Endothelial cell of umbilical vein (primary cell): ENCODE measurements at regions not wholly inside any gene's neighbourhood (a gene's known extent, or its start where the extent isn't known, plus 50 kb on each side); places are given as distances from the start of the nearest gene placed in this dataset.

Source experiments
- BruUV-seq: library from RNA; stranded (reverse); fragments of 400-500 nt; replicated peaks from 2 replicates; lab custom pipeline; 2021; lab: Mats Ljungman, UMichigan
- CTCF ChIA-PET: fragments of 300-600, 350-600 bp; sonication (Branson Sonifier 250); formaldehyde crosslinking; loops from one replicate; lab custom pipeline; 2021; ENCODE audit warnings: antibody characterized with exemption, inconsistent platforms; lab: Charles Lee
- POLR2A ChIA-PET: fragments of 300-600, 350-600 bp; sonication (Branson Sonifier 250); formaldehyde crosslinking; loops from one replicate; lab custom pipeline; 2021; ENCODE audit warnings: antibody characterized with exemption, inconsistent platforms; lab: Charles Lee
- DNase-seq: peaks from one replicate; pipeline ENCODE4 v3.0.0-alpha.2; 2011; ENCODE audit warnings: low read depth, low spot score
- FAIRE-seq: peaks from 2 replicates; lab custom pipeline; 2011; peaks lifted over from hg19 to GRCh38; lab: Jason Lieb, UNC
- H2AFZ ChIP-seq: 2 replicates; pipeline ENCODE4 v1.6.0; 2012; ENCODE audit warnings: low read depth, low read length, control low read depth, inconsistent platforms
- H3K27ac ChIP-seq: 2 replicates; pipeline ENCODE4 v1.5.1; 2011; ENCODE audit warnings: low read depth, mild to moderate bottlenecking, control low read depth, low read length, moderate library complexity; ENCODE audit not compliant: insufficient read depth
- H3K27me3 ChIP-seq, 2 experiments: 2 replicates each; pipeline versions ENCODE4 v1.6.0 to v1.6.1; 2011; ENCODE audit warnings: low read length in 2 of 2, mixed read lengths in 1 of 2; ENCODE audit not compliant: control insufficient read depth in 2 of 2, insufficient read depth in 2 of 2
- H3K36me3 ChIP-seq, 2 experiments: 2 replicates in 1 of 2; 3 replicates in 1 of 2; pipeline ENCODE4 v1.5.1; 2011; ENCODE audit warnings: low read length in 2 of 2, mild to moderate bottlenecking in 1 of 2, moderate library complexity in 1 of 2; ENCODE audit not compliant: control insufficient read depth in 2 of 2, insufficient read depth in 2 of 2; ENCODE audit errors: extremely low read depth in 1 of 2
- H3K4me1 ChIP-seq: 3 replicates; pipeline ENCODE4 v1.5.1; 2011; ENCODE audit warnings: mild to moderate bottlenecking, low read length; ENCODE audit not compliant: control insufficient read depth, insufficient read depth; ENCODE audit errors: extremely low read depth
- H3K4me2 ChIP-seq: 2 replicates; pipeline ENCODE4 v1.6.1; 2011; ENCODE audit warnings: low read length, control low read depth, mixed read lengths; ENCODE audit not compliant: insufficient read depth
- H3K4me3 ChIP-seq, 3 experiments: fragments of 200-600 bp in 1 of 3; sonication (generic), shearing (Covaris generic) in 1 of 3; replicated peaks in 1 of 3; 2 replicates each; pipeline ENCODE4 v1.5.1; 2011 to 2016; ENCODE audit warnings: control low read depth in 3 of 3, low read length in 3 of 3, mild to moderate bottlenecking in 2 of 3, inconsistent platforms in 1 of 3, low read depth in 1 of 3, moderate library complexity in 1 of 3; ENCODE audit not compliant: insufficient read depth in 1 of 3
- H3K79me2 ChIP-seq: 2 replicates; pipeline ENCODE4 v1.6.0; 2012; ENCODE audit warnings: low read length, inconsistent platforms; ENCODE audit not compliant: control insufficient read depth, insufficient read depth
- H3K9ac ChIP-seq: replicated peaks from 2 replicates; pipeline ENCODE3; 2011; ENCODE audit warnings: low read length, control low read depth; ENCODE audit not compliant: insufficient read depth; ENCODE audit errors: extremely low read depth
- H3K9me1 ChIP-seq: replicated peaks from 3 replicates; pipeline ENCODE4 v1.6.0; 2011; ENCODE audit warnings: mild to moderate bottlenecking, low read length; ENCODE audit not compliant: control insufficient read depth, insufficient read depth; ENCODE audit errors: extremely low read depth
- H3K9me3 ChIP-seq: replicated peaks from 2 replicates; pipeline ENCODE4 v1.5.1; 2012; ENCODE audit warnings: low read length, inconsistent platforms; ENCODE audit not compliant: control insufficient read depth, insufficient read depth
- H4K20me1 ChIP-seq: replicated peaks from 2 replicates; pipeline ENCODE3; 2011; ENCODE audit warnings: mild to moderate bottlenecking, low read length; ENCODE audit not compliant: control insufficient read depth, insufficient read depth; ENCODE audit errors: extremely low read depth
- EZH2 ChIP-seq: IDR thresholded peaks from 2 replicates; pipeline ENCODE4 v1.6.1; 2012; ENCODE audit warnings: borderline replicate concordance, low read depth, mild to moderate bottlenecking, moderate library complexity, low read length, inconsistent platforms; ENCODE audit not compliant: severe bottlenecking
- FOS ChIP-seq: IDR thresholded peaks from 2 replicates; pipeline ENCODE4 v1.6.1; 2011; ENCODE audit warnings: mild to moderate bottlenecking, low read length, moderate library complexity, borderline replicate concordance; ENCODE audit not compliant: insufficient read depth
- GATA2 ChIP-seq: IDR thresholded peaks from 2 replicates; pipeline ENCODE4 v1.7.0; 2011; ENCODE audit warnings: low read depth, mild to moderate bottlenecking, moderate library complexity, mixed read lengths, low read length; ENCODE audit not compliant: insufficient read length, insufficient read depth
- JUN ChIP-seq: IDR thresholded peaks from 2 replicates; pipeline ENCODE4 v1.6.1; 2011; ENCODE audit warnings: borderline replicate concordance, low read depth; ENCODE audit not compliant: insufficient read length, insufficient read depth
- MYC ChIP-seq: IDR thresholded peaks from one replicate; pipeline ENCODE4 v1.6.1; 2011; ENCODE audit warnings: mild to moderate bottlenecking, low read depth, low read length
- POLR2A ChIP-seq: IDR thresholded peaks from 2 replicates; pipeline ENCODE4 v1.6.1; 2012; ENCODE audit warnings: low read depth, mild to moderate bottlenecking, control low read depth, low read length
- POLR2AphosphoS5 ChIP-seq: IDR thresholded peaks from 2 replicates; pipeline ENCODE4 v1.6.1; 2012; ENCODE audit warnings: low read depth, mild to moderate bottlenecking, control low read depth, low read length, moderate library complexity; ENCODE audit not compliant: insufficient read depth
- dilution Hi-C: fragments of 300-500 bp; cut with MboI; formaldehyde crosslinking; loops from one replicate; pipeline ENCODE4 v1.15.0; 2019; ENCODE audit warnings: low sequenced_read_pairs; ENCODE audit not compliant: extremely low pct_ligation_motif_present
- intact Hi-C: fragments of 100-400 bp; cut with micrococcal nuclease; formaldehyde crosslinking; loops from one replicate; pipeline ENCODE4 v1.10.0; 2022
- TF ChIP-seq, protein P1 (sequence below): IDR thresholded peaks from 2 replicates; pipeline ENCODE4 v1.6.1; 2011; ENCODE audit not compliant: insufficient read depth, insufficient read length
- TF ChIP-seq, protein P2 (sequence below), 2 donors: IDR thresholded peaks; 1 replicate in 1 of 2; 2 replicates in 1 of 2; pipeline ENCODE4 v1.5.1; 2011; ENCODE audit warnings: low read length in 2 of 2, mild to moderate bottlenecking in 2 of 2, moderate library complexity in 2 of 2, control low read depth in 1 of 2, inconsistent platforms in 1 of 2, low read depth in 1 of 2; ENCODE audit not compliant: insufficient read depth in 1 of 2; ENCODE audit errors: extremely low read depth in 1 of 2

- Histone ChIP-seq H3K79me2 (no peaks in the 10 kb centered on the region), H3K27ac (no peak overlapping the region), H4K20me1 (no peaks in the 10 kb centered on the region), H3K4me2 (no peak overlapping the region), H3K4me1 (no peaks in the 10 kb centered on the region), H2AFZ (no peak overlapping the region), H3K9me3 (no peaks in the 10 kb centered on the region), H3K4me3 (no peak overlapping the region), H3K9me1 (no peaks in the 10 kb centered on the region), H3K27me3 (no peaks in the 10 kb centered on the region), H3K36me3 (no peaks in the 10 kb centered on the region), H3K9ac (no peak overlapping the region)
- TF ChIP-seq, protein P1, sequence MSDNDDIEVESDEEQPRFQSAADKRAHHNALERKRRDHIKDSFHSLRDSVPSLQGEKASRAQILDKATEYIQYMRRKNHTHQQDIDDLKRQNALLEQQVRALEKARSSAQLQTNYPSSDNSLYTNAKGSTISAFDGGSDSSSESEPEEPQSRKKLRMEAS: no peak
- TF ChIP-seq MYC: no peak
- no peak for TF ChIP-seq POLR2A
- no peak for TF ChIP-seq GATA2
- TF ChIP-seq EZH2: no peak
- TF ChIP-seq FOS: no peak
- TF ChIP-seq, protein P2, sequence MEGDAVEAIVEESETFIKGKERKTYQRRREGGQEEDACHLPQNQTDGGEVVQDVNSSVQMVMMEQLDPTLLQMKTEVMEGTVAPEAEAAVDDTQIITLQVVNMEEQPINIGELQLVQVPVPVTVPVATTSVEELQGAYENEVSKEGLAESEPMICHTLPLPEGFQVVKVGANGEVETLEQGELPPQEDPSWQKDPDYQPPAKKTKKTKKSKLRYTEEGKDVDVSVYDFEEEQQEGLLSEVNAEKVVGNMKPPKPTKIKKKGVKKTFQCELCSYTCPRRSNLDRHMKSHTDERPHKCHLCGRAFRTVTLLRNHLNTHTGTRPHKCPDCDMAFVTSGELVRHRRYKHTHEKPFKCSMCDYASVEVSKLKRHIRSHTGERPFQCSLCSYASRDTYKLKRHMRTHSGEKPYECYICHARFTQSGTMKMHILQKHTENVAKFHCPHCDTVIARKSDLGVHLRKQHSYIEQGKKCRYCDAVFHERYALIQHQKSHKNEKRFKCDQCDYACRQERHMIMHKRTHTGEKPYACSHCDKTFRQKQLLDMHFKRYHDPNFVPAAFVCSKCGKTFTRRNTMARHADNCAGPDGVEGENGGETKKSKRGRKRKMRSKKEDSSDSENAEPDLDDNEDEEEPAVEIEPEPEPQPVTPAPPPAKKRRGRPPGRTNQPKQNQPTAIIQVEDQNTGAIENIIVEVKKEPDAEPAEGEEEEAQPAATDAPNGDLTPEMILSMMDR (IDR thresholded peaks at IDR 0.05; ENCODE audit: extremely low read depth in 1 of 2, insufficient read depth in 1 of 2, low read depth in 1 of 2, low read length in 2 of 2): no peak
- TF ChIP-seq JUN: no peak
- TF ChIP-seq POLR2AphosphoS5: no peak
- no TSS peak for BruUV-seq
- dilution Hi-C loops (no loop called here), intact Hi-C loops (no loop called here)
- POLR2A ChIA-PET: no interaction called here
- DNase-seq: no peak
- FAIRE-seq: no peak
- CTCF ChIA-PET: no interaction called here
Measured at GRCh38 chr2:59034837-59035236, 793.7 kb upstream of the FANCL start.
